Bronchial epithelial cell (primary cell): ENCODE measurements at regions not wholly inside any gene's neighbourhood (a gene's known extent, or its start where the extent isn't known, plus 50 kb on each side); places are given as distances from the start of the nearest gene placed in this dataset.

Experiments
- DNase-seq: peaks from one replicate; pipeline ENCODE4 v3.0.0-alpha.2; 2010; ENCODE audit warnings: low read depth
- FAIRE-seq: peaks from 2 replicates; lab custom pipeline; 2011; peaks lifted over from hg19 to GRCh38; lab: Jason Lieb, UNC
- H3K27me3 ChIP-seq: 2 replicates; pipeline ENCODE4 v1.5.1; 2011; ENCODE audit warnings: low read length; ENCODE audit not compliant: control insufficient read depth, insufficient read depth
- H3K36me3 ChIP-seq: 2 replicates; pipeline ENCODE4 v1.5.1; 2011; ENCODE audit warnings: low read length; ENCODE audit not compliant: control insufficient read depth, insufficient read depth
- H3K4me3 ChIP-seq: 2 replicates; pipeline ENCODE4 v1.5.1; 2011; ENCODE audit warnings: mild to moderate bottlenecking, low read depth, low read length, control low read depth
- CTCF ChIP-seq: IDR thresholded peaks from 2 replicates; pipeline ENCODE4 v1.5.1; 2011; ENCODE audit warnings: mild to moderate bottlenecking, moderate library complexity, low read length, control low read depth, inconsistent platforms; ENCODE audit not compliant: insufficient read depth, severe bottlenecking

DNA sequence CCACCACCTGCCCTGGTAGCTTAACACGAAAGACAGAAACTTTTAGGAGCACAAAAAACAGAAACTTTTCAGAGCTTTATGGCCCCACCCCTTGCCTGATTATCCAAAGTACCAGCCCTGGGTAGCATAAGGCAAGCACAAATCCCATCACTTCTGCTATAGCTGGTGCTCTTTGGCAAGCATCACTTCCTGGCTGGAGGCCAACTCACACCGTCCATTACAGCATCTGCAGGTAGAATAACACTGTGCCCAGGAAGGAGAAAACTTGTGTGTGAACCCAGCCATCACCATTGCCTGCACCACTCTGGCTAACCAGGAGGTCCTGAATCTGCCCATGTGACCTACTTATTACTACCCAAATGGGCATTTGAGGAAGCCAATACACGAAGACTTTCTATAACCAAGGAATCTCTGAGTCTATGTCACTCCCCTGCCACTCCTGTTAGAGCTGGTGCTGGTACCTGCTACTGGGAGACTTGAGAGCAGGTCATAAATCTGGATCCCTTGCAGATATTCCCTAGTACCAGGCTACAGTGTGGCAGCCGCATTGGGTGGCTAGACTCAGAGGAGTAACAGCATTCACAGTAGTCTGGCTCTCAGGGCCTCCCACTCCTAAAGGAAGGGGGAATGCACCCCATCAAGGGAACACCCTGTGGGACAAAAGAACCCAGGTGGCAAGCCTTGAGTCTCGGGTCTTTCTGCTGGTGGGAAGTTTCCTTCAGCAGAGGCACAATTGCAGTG, 73.3 kb upstream of the AKAP13 start:
- H3K36me3 ChIP-seq = no peaks in the 10 kb centered on the region
- DNase-seq (no peak), FAIRE-seq (no peak)
- H3K4me3 ChIP-seq = no peak overlapping the region
- no peaks in the 10 kb centered on the region for H3K27me3 ChIP-seq
- TF ChIP-seq CTCF = no peak

- no peak for TF ChIP-seq CTCF
- Histone ChIP-seq H3K4me3 (no peak overlapping the region), H3K36me3 (no peaks in the 10 kb centered on the region), H3K27me3 (no peaks in the 10 kb centered on the region)
- DNase-seq = peak; percentile 9
- peak; percentile 36 for FAIRE-seq
These were observed 72.7 kb upstream of the AKAP13 start for GRCh38 chr15:85307687-85308045.

GRCh38 chr15:85311647-85312046, 68.8 kb upstream of the AKAP13 start:
- TF ChIP-seq CTCF = no peak
- H3K4me3 ChIP-seq = no peak overlapping the region
- H3K27me3 ChIP-seq = no peaks in the 10 kb centered on the region
- DNase-seq (no peak), FAIRE-seq (no peak)
- no peaks in the 10 kb centered on the region for H3K36me3 ChIP-seq

GRCh38 chr15:85312486-85312885, 67.9 kb upstream of the AKAP13 start:
- H3K27me3 ChIP-seq = no peaks in the 10 kb centered on the region
- TF ChIP-seq CTCF = no peak
- H3K36me3 ChIP-seq = no peaks in the 10 kb centered on the region
- no peak for FAIRE-seq
- no peak for DNase-seq
- H3K4me3 ChIP-seq = no peak overlapping the region

GRCh38 chr15:85312929-85313331, 67.5 kb upstream of the AKAP13 start:
- no peaks in the 10 kb centered on the region for H3K36me3 ChIP-seq
- FAIRE-seq (no peak), DNase-seq (no peak)
- TF ChIP-seq CTCF = peak; percentile 20
- H3K4me3 ChIP-seq = no peak overlapping the region
- no peaks in the 10 kb centered on the region for H3K27me3 ChIP-seq

GRCh38 chr15:85313339-85313738, 67.1 kb upstream of the AKAP13 start:
- FAIRE-seq (no peak), DNase-seq (no peak)
- Histone ChIP-seq H3K27me3 (no peaks in the 10 kb centered on the region), H3K4me3 (no peak overlapping the region), H3K36me3 (no peaks in the 10 kb centered on the region)
- TF ChIP-seq CTCF = no peak
